ENCODE measurements at regions not wholly inside any gene's neighbourhood (a gene's known extent, or its start where the extent isn't known, plus 50 kb on each side); places are given as distances from the start of the nearest gene placed in this dataset.

DNA sequence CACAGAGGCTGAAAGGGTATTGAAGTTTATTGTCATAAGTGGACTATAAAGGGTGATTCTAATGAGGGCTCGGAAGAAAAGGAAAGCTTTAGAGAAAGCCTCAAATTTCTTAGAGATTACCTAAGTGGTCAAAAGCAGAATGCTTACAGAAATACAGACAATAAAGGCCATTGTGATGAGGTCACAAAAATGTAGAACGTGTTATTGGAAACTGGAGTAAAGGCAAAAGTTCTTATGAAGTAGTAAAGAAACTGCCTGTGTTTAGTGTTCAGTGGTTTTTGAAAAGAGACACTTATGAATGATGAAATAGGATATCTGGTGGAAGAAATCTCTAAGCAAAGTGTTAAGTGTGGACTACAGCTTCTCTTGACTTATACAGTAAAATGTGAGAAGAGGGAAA lies 726.9 kb downstream of the DNAH5 start:
- TF ChIP-seq, protein P1, sequence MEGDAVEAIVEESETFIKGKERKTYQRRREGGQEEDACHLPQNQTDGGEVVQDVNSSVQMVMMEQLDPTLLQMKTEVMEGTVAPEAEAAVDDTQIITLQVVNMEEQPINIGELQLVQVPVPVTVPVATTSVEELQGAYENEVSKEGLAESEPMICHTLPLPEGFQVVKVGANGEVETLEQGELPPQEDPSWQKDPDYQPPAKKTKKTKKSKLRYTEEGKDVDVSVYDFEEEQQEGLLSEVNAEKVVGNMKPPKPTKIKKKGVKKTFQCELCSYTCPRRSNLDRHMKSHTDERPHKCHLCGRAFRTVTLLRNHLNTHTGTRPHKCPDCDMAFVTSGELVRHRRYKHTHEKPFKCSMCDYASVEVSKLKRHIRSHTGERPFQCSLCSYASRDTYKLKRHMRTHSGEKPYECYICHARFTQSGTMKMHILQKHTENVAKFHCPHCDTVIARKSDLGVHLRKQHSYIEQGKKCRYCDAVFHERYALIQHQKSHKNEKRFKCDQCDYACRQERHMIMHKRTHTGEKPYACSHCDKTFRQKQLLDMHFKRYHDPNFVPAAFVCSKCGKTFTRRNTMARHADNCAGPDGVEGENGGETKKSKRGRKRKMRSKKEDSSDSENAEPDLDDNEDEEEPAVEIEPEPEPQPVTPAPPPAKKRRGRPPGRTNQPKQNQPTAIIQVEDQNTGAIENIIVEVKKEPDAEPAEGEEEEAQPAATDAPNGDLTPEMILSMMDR (IDR thresholded peaks at IDR 0.05), result no peak
- TF ChIP-seq EZH2 (IDR thresholded peaks at IDR 0.05), result no peak
- no peak for TF ChIP-seq EZH2phosphoT487 (IDR thresholded peaks at IDR 0.05)
